ENCODE measurements at regions not wholly inside any gene's neighbourhood (a gene's known extent, or its start where the extent isn't known, plus 50 kb on each side); places are given as distances from the start of the nearest gene placed in this dataset.

GRCh38 chr20:48547664-48548063 lies 280.1 kb downstream of the PREX1 start:
- POLR2A ChIA-PET = no interaction called here
- H3K36me3 ChIP-seq (ENCODE audit: control insufficient read depth, insufficient read depth, low read length) = no peaks in the 10 kb centered on the region
- TF ChIP-seq CTCF (IDR thresholded peaks at IDR 0.05; ENCODE audit: insufficient read depth in 1 of 2, low read depth in 1 of 2, low read length in 1 of 2, severe bottlenecking in 1 of 2, unreplicated experiment in 1 of 2) = no peak
- no peaks in the 10 kb centered on the region for H3K27me3 ChIP-seq (replicated peaks; ENCODE audit: control insufficient read depth, insufficient read depth, low read length)
- CTCF ChIA-PET = interaction anchor here (2.6 kb wide), 1 partner anchor 73 kb away, joined by 11 read pairs; no protein-coding TSS in a partner anchor
- Mint-ChIP-seq H3K4me1 (ENCODE audit: low read depth, unreplicated experiment) (peaks cover 15% of the 10 kb centered on the region), H3K36me3 (ENCODE audit: insufficient read depth, unreplicated experiment) (no peaks in the 10 kb centered on the region), H3K27me3 (ENCODE audit: insufficient read depth, unreplicated experiment) (no peaks in the 10 kb centered on the region), H3K4me3 (ENCODE audit: unreplicated experiment) (no peak overlapping the region), H3K27ac (ENCODE audit: unreplicated experiment) (no peak overlapping the region), H3K9me3 (ENCODE audit: unreplicated experiment) (peaks cover 1% of the 10 kb centered on the region)
- DNase-seq = peak; percentile 50 to 76
- H3K4me1 ChIP-seq = peaks cover 25% of the 10 kb centered on the region
- intact Hi-C loops (cut with micrococcal nuclease; ENCODE audit: unreplicated experiment) = no loop called here
- peaks cover 7% of the 10 kb centered on the region for H3K9me3 ChIP-seq
- BruUV-seq (replicated peaks) = no TSS peak
- no peak overlapping the region for H3K4me3 ChIP-seq (ENCODE audit: low read depth, low read length)

GRCh38 chr20:48544402-48545339 lies 283.1 kb downstream of the PREX1 start:
- H3K9me3 Mint-ChIP-seq (ENCODE audit: unreplicated experiment) = peaks cover 12% of the 10 kb centered on the region
- DNase-seq = no peak
- ChIA-PET POLR2A (no interaction called here), CTCF (interaction anchor here (0.6 to 0.8 kb wide), 2 partner anchors 76 kb away, joined by 3 to 4 read pairs; no protein-coding TSS in a partner anchor)
- H3K27me3 Mint-ChIP-seq (ENCODE audit: insufficient read depth, unreplicated experiment) = no peaks in the 10 kb centered on the region
- H3K9me3 ChIP-seq = peaks cover 18% of the 10 kb centered on the region
- no peak overlapping the region for H3K27ac Mint-ChIP-seq (ENCODE audit: unreplicated experiment)
- H3K36me3 ChIP-seq (ENCODE audit: control insufficient read depth, insufficient read depth, low read length) = no peaks in the 10 kb centered on the region
- BruUV-seq (replicated peaks) = no TSS peak
- no peak for TF ChIP-seq CTCF (IDR thresholded peaks at IDR 0.05; ENCODE audit: insufficient read depth in 1 of 2, low read depth in 1 of 2, low read length in 1 of 2, severe bottlenecking in 1 of 2, unreplicated experiment in 1 of 2)
- H3K4me1 ChIP-seq = peaks cover 35% of the 10 kb centered on the region
- H3K4me3 Mint-ChIP-seq (ENCODE audit: unreplicated experiment) = no peak overlapping the region
- no peaks in the 10 kb centered on the region for H3K27me3 ChIP-seq (replicated peaks; ENCODE audit: control insufficient read depth, insufficient read depth, low read length)
- intact Hi-C loops (cut with micrococcal nuclease; ENCODE audit: unreplicated experiment) = no loop called here
- peaks cover 27% of the 10 kb centered on the region for H3K4me1 Mint-ChIP-seq (ENCODE audit: low read depth, unreplicated experiment)
- no peak overlapping the region for H3K4me3 ChIP-seq (ENCODE audit: low read depth, low read length)
- no peaks in the 10 kb centered on the region for H3K36me3 Mint-ChIP-seq (ENCODE audit: insufficient read depth, unreplicated experiment)

GRCh38 chr20:48541581-48542071 lies 286.2 kb downstream of the PREX1 start:
- peaks cover 47% of the 10 kb centered on the region for H3K4me1 Mint-ChIP-seq (ENCODE audit: low read depth, unreplicated experiment)
- CTCF ChIA-PET = no interaction called here

More at GRCh38 chr20:48541581-48542071, 286.2 kb downstream of the PREX1 start:
- H3K27ac Mint-ChIP-seq (ENCODE audit: unreplicated experiment) = peak overlapping the region; percentile 87
- peaks cover 17% of the 10 kb centered on the region for H3K9me3 Mint-ChIP-seq (ENCODE audit: unreplicated experiment)
- no peak overlapping the region for H3K4me3 Mint-ChIP-seq (ENCODE audit: unreplicated experiment)
- no peaks in the 10 kb centered on the region for H3K27me3 ChIP-seq (replicated peaks; ENCODE audit: control insufficient read depth, insufficient read depth, low read length)
- no TSS peak for BruUV-seq (replicated peaks)
- peaks cover 50% of the 10 kb centered on the region for H3K4me1 ChIP-seq
- no peaks in the 10 kb centered on the region for H3K36me3 Mint-ChIP-seq (ENCODE audit: insufficient read depth, unreplicated experiment)
- no peak for DNase-seq
- POLR2A ChIA-PET = no interaction called here
- no peak for TF ChIP-seq CTCF (IDR thresholded peaks at IDR 0.05; ENCODE audit: insufficient read depth in 1 of 2, low read depth in 1 of 2, low read length in 1 of 2, severe bottlenecking in 1 of 2, unreplicated experiment in 1 of 2)
- H3K36me3 ChIP-seq (ENCODE audit: control insufficient read depth, insufficient read depth, low read length) = no peaks in the 10 kb centered on the region
- peaks cover 18% of the 10 kb centered on the region for H3K9me3 ChIP-seq
- intact Hi-C loops (cut with micrococcal nuclease; ENCODE audit: unreplicated experiment) = no loop called here
- no peak overlapping the region for H3K4me3 ChIP-seq (ENCODE audit: low read depth, low read length)
- no peaks in the 10 kb centered on the region for H3K27me3 Mint-ChIP-seq (ENCODE audit: insufficient read depth, unreplicated experiment)

Measured in Caco-2 (cell line).